Small intestine (tissue), 7 donors: ENCODE measurements at regions not wholly inside any gene's neighbourhood (a gene's known extent, or its start where the extent isn't known, plus 50 kb on each side); places are given as distances from the start of the nearest gene placed in this dataset.

Experiments
- DNase-seq, 2 donors: peaks; one replicate each; pipeline versions ENCODE4 v3.0.0 to v3.0.0-alpha.2; 2013
- FAIRE-seq: peaks from 2 replicates; lab custom pipeline; 2012; peaks lifted over from hg19 to GRCh38; lab: Jason Lieb, UNC
- H3K27ac ChIP-seq, 3 donors: one replicate each; pipeline ENCODE4 v1.5.1; 2013; ENCODE audit warnings: low read length in 2 of 3, mild to moderate bottlenecking in 2 of 3, control low read depth in 1 of 3, inconsistent platforms in 1 of 3, low read depth in 1 of 3, moderate library complexity in 1 of 3
- H3K27me3 ChIP-seq, 3 donors: one replicate each; pipeline ENCODE4 v1.6.1; 2013; ENCODE audit warnings: low read length in 3 of 3, inconsistent platforms in 1 of 3; ENCODE audit not compliant: control insufficient read depth in 3 of 3, insufficient read depth in 3 of 3
- H3K36me3 ChIP-seq, 3 donors: one replicate each; pipeline ENCODE4 v1.6.1; 2013; ENCODE audit warnings: low read length in 3 of 3, inconsistent platforms in 1 of 3, low read depth in 1 of 3, mild to moderate bottlenecking in 1 of 3, moderate library complexity in 1 of 3; ENCODE audit not compliant: control insufficient read depth in 3 of 3, insufficient read depth in 2 of 3
- H3K4me1 ChIP-seq, 3 donors: one replicate each; pipeline ENCODE4 v1.6.1; 2013; ENCODE audit warnings: low read length in 2 of 3, inconsistent platforms in 1 of 3, low read depth in 1 of 3, mild to moderate bottlenecking in 1 of 3, moderate library complexity in 1 of 3; ENCODE audit not compliant: control insufficient read depth in 3 of 3, insufficient read depth in 2 of 3
- H3K4me3 ChIP-seq, 3 donors: one replicate each; pipeline ENCODE4 v1.5.1; 2013; ENCODE audit warnings: low read length in 3 of 3, control low read depth in 1 of 3, inconsistent platforms in 1 of 3, low read depth in 1 of 3, mild to moderate bottlenecking in 1 of 3, moderate library complexity in 1 of 3
- H3K9me3 ChIP-seq, 2 donors: one replicate each; pipeline ENCODE4 v1.6.1; 2013; ENCODE audit warnings: low read depth in 1 of 2, low read length in 1 of 2; ENCODE audit not compliant: control insufficient read depth in 2 of 2, insufficient read depth in 1 of 2
- WGBS, 3 donors: extraction: QIAGEN DNeasy Blood & Tissue Kit; methylation state at CpG; one replicate each; pipeline ENCODE4 v1.1.7; 2013; 5-methylcytosine and 5-hydroxymethylcytosine counted together
- donor health status: healthy with polysubstance abuse.
- donor health status: control.
- donor health status: control.
- donor health status: Bipolar disorder and iron deficiency.
- donor health status: healthy.

GRCh38 chr16:85561248-85562092 is 51.7 kb upstream of the GSE1 start:
- Histone ChIP-seq H3K4me3 (no peak overlapping the region), H3K27me3 (no peaks in the 10 kb centered on the region), H3K27ac (peak overlapping the region in 1 of 3 donors; percentile 18), H3K36me3 (peaks cover 0 to 44% (median 0%) of the 10 kb centered on the region in 3 donors), H3K9me3 (no peaks in the 10 kb centered on the region), H3K4me1 (peaks cover 3 to 71% (median 19%) of the 10 kb centered on the region in 3 donors)
- 76 to 83% (median 78%) methylated on average over 22 to 24 of the region's 24 CpGs for WGBS, 3 donors
- DNase-seq (no peak), FAIRE-seq (no peak)

DNA sequence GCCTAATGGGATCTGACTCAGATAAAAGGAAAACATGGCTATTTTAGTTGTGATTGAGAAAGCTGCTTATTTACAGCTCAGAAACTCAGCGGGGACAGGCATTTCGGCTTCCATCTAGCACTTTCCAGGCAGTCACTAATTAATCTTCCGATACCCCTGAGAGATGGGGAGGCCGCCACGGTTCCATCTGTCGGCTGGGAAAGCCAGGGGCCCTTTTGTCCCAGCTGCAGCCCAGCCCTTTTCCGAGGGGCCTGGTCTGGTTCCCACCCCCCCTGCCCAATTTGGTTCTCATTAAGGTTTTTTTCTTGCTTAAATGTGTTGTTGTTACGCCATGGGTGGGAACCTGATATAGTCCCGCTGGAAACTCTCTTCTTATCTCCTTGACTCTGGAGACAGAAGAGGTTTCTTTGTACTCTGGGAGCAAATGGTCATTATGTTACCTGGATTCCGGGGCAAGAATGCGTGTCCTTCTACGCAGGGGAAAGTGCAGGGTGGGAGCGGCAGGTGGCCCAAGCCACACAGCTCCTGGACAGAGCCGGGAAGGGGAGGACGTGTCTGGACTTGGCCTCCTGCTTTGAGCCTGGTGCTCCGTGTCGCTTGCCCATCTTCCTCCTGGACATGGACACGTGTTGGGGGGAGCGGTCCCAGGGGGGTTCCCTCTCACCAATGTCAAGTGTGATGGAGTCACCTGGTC is 50.9 kb upstream of the GSE1 start:
- DNase-seq: peak in 1 of 2 donors; percentile 49
- Histone ChIP-seq H3K27ac (peak overlapping the region in 1 of 3 donors; percentile 18), H3K27me3 (no peaks in the 10 kb centered on the region), H3K36me3 (peaks cover 0 to 44% (median 0%) of the 10 kb centered on the region in 3 donors), H3K4me3 (no peak overlapping the region), H3K9me3 (peaks cover 0 to under 1% of the 10 kb centered on the region in 2 donors), H3K4me1 (peaks cover 3 to 73% (median 19%) of the 10 kb centered on the region in 3 donors)
- 58 to 71% (median 66%) methylated on average over 19 of the region's 19 CpGs for WGBS, 3 donors
- no peak for FAIRE-seq

DNA sequence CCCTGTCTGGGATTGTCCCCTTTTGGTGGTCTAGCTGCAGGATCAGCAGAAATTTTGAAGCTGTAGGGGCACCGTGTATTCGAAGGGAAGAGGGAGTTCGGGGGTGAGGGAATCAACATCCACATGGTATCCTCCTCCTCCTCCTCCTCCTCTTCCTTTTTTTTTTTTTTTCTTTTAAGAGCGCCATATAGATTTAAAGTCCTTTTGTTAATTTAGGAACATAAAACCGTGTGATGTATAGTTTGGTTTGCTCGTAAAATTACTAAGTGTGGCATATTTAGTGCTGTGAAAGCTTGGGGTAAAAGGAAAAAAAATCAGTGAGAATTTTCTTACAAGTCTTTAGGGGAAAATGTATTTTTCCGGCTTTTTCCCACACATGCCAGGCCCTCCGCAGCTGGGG is 50.1 kb upstream of the GSE1 start:
- H3K27ac ChIP-seq: peak overlapping the region in 1 of 3 donors; percentile 14
- peaks cover 5 to 73% (median 22%) of the 10 kb centered on the region in 3 donors for H3K4me1 ChIP-seq
- peaks cover 0 to 3% of the 10 kb centered on the region in 2 donors for H3K9me3 ChIP-seq
- DNase-seq: no peak
- no peak for FAIRE-seq
- H3K27me3 ChIP-seq: no peaks in the 10 kb centered on the region
- H3K36me3 ChIP-seq: peaks cover 0 to 51% (median 0%) of the 10 kb centered on the region in 3 donors
- H3K4me3 ChIP-seq: no peak overlapping the region
- 75 to 76% (median 75%) methylated on average over 8 of the region's 8 CpGs for WGBS, 3 donors
